HepG2 (cell line): ENCODE measurements at regions not wholly inside any gene's neighbourhood (a gene's known extent, or its start where the extent isn't known, plus 50 kb on each side); places are given as distances from the start of the nearest gene placed in this dataset.

Experiments used
- BORCS8-MEF2B ChIP-seq: sonication (generic); formaldehyde crosslinking; IDR thresholded peaks from 2 replicates; pipeline ENCODE4 v1.8.0; 2022; ENCODE audit warnings: mild to moderate bottlenecking, missing genetic modification reagents
- BRD4 ChIP-seq: sonication (generic); formaldehyde crosslinking; IDR thresholded peaks from 2 replicates; pipeline ENCODE4 v1.4.0; 2020; ENCODE audit warnings: missing genetic modification reagents
- GFI1 ChIP-seq: sonication (generic); formaldehyde crosslinking; IDR thresholded peaks from 2 replicates; pipeline ENCODE4 v1.5.0; 2020; ENCODE audit warnings: missing genetic modification reagents, mild to moderate bottlenecking, borderline replicate concordance
- HNRNPLL ChIP-seq: fragments of 200-400 bp; formaldehyde crosslinking; IDR thresholded peaks from 2 replicates; pipeline ENCODE4 v1.6.1; 2017; ENCODE audit warnings: mild to moderate bottlenecking, low read depth, low read length; ENCODE audit not compliant: poor library complexity, severe bottlenecking
- ISX ChIP-seq: sonication (generic); formaldehyde crosslinking; conservative IDR thresholded peaks from 2 replicates; pipeline ENCODE4 v1.5.0; 2020; ENCODE audit warnings: missing genetic modification reagents
- KMT2A ChIP-seq: sonication (generic); formaldehyde crosslinking; IDR thresholded peaks from 2 replicates; pipeline ENCODE4 v1.4.0; 2020; ENCODE audit warnings: missing genetic modification reagents
- NBN ChIP-seq: fragments of 450-650 bp; conservative IDR thresholded peaks from 2 replicates; pipeline ENCODE4 v1.6.1; 2017
- NCOA5 ChIP-seq: sonication (generic); formaldehyde crosslinking; IDR thresholded peaks from 2 replicates; pipeline ENCODE4 v1.4.0; 2020; ENCODE audit warnings: missing genetic modification reagents
- NONO ChIP-seq, 2 experiments: fragments of 450-650 bp in 1 of 2; sonication (generic) in 1 of 2; formaldehyde crosslinking in 1 of 2; IDR thresholded peaks in 1 of 2; conservative IDR thresholded peaks in 1 of 2; 2 replicates each; pipeline versions ENCODE4 v1.6.1 to v1.8.0; 2017 to 2022; ENCODE audit warnings: mild to moderate bottlenecking in 1 of 2, missing genetic modification reagents in 1 of 2, moderate library complexity in 1 of 2
- NR2C2 ChIP-seq: sonication (generic); formaldehyde crosslinking; IDR thresholded peaks from 2 replicates; pipeline ENCODE4 v1.4.0; 2020; ENCODE audit warnings: missing genetic modification reagents, mild to moderate bottlenecking, moderate library complexity, borderline replicate concordance
- POLR2AphosphoS5 ChIP-seq: IDR thresholded peaks from 2 replicates; pipeline ENCODE4 v1.6.1; 2012; ENCODE audit warnings: low read depth, low read length
- TARDBP ChIP-seq: sonication (generic); formaldehyde crosslinking; IDR thresholded peaks from 2 replicates; pipeline ENCODE4 v1.8.0; 2022; ENCODE audit warnings: mild to moderate bottlenecking, missing genetic modification reagents
- TOPORS ChIP-seq: sonication (generic); formaldehyde crosslinking; IDR thresholded peaks from 2 replicates; pipeline ENCODE4 v1.8.0; 2023; ENCODE audit warnings: mild to moderate bottlenecking, missing genetic modification reagents
- ZFP36 ChIP-seq: fragments of 150-350 bp; IDR thresholded peaks from 2 replicates; pipeline ENCODE4 v1.6.1; 2018; ENCODE audit warnings: borderline replicate concordance, low read length, low read depth; ENCODE audit not compliant: partially characterized antibody
- ZFP41 ChIP-seq: sonication (generic); formaldehyde crosslinking; IDR thresholded peaks from 2 replicates; pipeline ENCODE4 v1.4.0; 2020; ENCODE audit warnings: mild to moderate bottlenecking, missing genetic modification reagents, borderline replicate concordance
- ZNF766 ChIP-seq: sonication (generic); formaldehyde crosslinking; IDR thresholded peaks from 2 replicates; pipeline ENCODE4 v1.5.0; 2020; ENCODE audit warnings: missing genetic modification reagents, borderline replicate concordance
- ZNF891 ChIP-seq: sonication (generic); formaldehyde crosslinking; IDR thresholded peaks from 2 replicates; pipeline ENCODE4 v1.5.0; 2020; ENCODE audit warnings: mild to moderate bottlenecking, missing genetic modification reagents
- ZSCAN9 ChIP-seq: IDR thresholded peaks from 2 replicates; pipeline ENCODE4 v1.6.1; 2016; ENCODE audit warnings: borderline replicate concordance
- TF ChIP-seq, protein P1 (sequence below): sonication (generic); formaldehyde crosslinking; IDR thresholded peaks from 2 replicates; pipeline ENCODE4 v1.4.0; 2020; ENCODE audit warnings: mild to moderate bottlenecking, missing genetic modification reagents, borderline replicate concordance
- TF ChIP-seq, protein P2 (sequence below): sonication (generic); formaldehyde crosslinking; IDR thresholded peaks from 2 replicates; pipeline ENCODE4 v1.5.0; 2020; ENCODE audit warnings: missing genetic modification reagents
- TF ChIP-seq, protein P3 (sequence below): IDR thresholded peaks from 2 replicates; pipeline ENCODE4 v1.6.1; 2016
- TF ChIP-seq, protein P4 (sequence below): sonication (generic); formaldehyde crosslinking; conservative IDR thresholded peaks from 2 replicates; pipeline ENCODE4 v1.8.0; 2022; ENCODE audit warnings: mild to moderate bottlenecking, moderate library complexity, missing genetic modification reagents

DNA sequence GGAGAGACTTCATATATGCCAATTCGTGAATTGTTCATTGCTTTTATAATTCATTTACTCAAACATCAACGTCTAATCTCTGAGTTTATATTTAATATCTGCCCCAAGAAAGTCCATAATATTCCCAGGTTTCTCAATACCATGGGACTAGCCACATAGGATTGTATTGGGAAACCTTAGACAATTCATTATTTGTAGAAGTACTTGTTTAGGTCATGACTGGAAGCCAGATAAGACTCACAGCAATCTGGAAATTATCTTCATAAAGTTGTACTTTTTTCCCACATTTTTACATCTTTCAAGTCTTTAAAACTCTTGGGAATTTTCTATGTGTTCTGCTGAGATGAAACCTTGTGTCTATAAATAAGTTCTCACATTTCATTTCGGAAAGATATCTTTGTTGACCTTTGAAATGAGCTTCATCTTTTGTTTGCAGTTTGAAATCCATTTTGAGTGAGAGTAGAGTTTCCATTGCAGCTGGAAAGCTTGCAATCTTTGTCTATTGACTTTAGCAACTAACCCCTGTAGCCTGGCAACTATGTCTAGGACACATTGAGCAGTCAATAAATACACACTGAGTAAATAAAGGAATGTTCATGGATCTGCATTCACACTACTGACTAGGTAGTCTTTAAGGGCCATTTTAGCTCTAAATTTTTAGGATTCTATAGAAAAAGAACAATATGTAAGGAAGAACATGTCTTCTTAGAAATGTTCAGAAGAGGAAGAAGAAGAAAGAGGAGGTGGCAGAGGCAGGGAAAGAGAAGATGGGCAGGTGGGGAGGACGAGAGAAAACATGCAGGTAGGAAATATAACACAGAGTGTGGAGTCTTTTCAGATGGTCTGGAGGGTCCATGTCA lies 154.4 kb downstream of the LRIG3 start (continued):
- TF ChIP-seq, protein P1, sequence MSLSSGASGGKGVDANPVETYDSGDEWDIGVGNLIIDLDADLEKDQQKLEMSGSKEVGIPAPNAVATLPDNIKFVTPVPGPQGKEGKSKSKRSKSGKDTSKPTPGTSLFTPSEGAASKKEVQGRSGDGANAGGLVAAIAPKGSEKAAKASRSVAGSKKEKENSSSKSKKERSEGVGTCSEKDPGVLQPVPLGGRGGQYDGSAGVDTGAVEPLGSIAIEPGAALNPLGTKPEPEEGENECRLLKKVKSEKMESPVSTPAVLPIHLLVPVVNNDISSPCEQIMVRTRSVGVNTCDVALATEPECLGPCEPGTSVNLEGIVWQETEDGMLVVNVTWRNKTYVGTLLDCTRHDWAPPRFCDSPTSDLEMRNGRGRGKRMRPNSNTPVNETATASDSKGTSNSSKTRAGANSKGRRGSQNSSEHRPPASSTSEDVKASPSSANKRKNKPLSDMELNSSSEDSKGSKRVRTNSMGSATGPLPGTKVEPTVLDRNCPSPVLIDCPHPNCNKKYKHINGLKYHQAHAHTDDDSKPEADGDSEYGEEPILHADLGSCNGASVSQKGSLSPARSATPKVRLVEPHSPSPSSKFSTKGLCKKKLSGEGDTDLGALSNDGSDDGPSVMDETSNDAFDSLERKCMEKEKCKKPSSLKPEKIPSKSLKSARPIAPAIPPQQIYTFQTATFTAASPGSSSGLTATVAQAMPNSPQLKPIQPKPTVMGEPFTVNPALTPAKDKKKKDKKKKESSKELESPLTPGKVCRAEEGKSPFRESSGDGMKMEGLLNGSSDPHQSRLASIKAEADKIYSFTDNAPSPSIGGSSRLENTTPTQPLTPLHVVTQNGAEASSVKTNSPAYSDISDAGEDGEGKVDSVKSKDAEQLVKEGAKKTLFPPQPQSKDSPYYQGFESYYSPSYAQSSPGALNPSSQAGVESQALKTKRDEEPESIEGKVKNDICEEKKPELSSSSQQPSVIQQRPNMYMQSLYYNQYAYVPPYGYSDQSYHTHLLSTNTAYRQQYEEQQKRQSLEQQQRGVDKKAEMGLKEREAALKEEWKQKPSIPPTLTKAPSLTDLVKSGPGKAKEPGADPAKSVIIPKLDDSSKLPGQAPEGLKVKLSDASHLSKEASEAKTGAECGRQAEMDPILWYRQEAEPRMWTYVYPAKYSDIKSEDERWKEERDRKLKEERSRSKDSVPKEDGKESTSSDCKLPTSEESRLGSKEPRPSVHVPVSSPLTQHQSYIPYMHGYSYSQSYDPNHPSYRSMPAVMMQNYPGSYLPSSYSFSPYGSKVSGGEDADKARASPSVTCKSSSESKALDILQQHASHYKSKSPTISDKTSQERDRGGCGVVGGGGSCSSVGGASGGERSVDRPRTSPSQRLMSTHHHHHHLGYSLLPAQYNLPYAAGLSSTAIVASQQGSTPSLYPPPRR (CRISPR knock-in tag), result peak; percentile 90
- TF ChIP-seq, protein P2, sequence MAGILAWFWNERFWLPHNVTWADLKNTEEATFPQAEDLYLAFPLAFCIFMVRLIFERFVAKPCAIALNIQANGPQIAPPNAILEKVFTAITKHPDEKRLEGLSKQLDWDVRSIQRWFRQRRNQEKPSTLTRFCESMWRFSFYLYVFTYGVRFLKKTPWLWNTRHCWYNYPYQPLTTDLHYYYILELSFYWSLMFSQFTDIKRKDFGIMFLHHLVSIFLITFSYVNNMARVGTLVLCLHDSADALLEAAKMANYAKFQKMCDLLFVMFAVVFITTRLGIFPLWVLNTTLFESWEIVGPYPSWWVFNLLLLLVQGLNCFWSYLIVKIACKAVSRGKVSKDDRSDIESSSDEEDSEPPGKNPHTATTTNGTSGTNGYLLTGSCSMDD (CRISPR knock-in tag), result no peak
- TF ChIP-seq NBN (no peak), ZNF891 (CRISPR knock-in tag) (no peak), NCOA5 (CRISPR knock-in tag) (no peak), GFI1 (peak; percentile 32; the same call in 1 of the 2 replicates), BRD4 (CRISPR knock-in tag) (no peak), ZFP41 (CRISPR knock-in tag) (no peak), ISX (CRISPR knock-in tag) (no peak), TOPORS (CRISPR knock-in tag) (no peak), ZNF766 (CRISPR knock-in tag) (no peak), ZFP36 (no peak), BORCS8-MEF2B (CRISPR knock-in tag) (no peak), HNRNPLL (no peak), NR2C2 (CRISPR knock-in tag) (peak; percentile 42; the same call in 1 of the 2 replicates), POLR2AphosphoS5 (no peak), KMT2A (CRISPR knock-in tag) (no peak), TARDBP (CRISPR knock-in tag) (peak; percentile 83; the same call in 1 of the 2 replicates), ZSCAN9 (CRISPR knock-in tag) (peak; percentile 84), NONO (IDR thresholded peaks at IDR 0.05) (no peak), NONO (CRISPR knock-in tag; conservative IDR thresholded peaks at IDR 0.05) (no peak; the same call in 1 of the 2 replicates)
- TF ChIP-seq, protein P3, sequence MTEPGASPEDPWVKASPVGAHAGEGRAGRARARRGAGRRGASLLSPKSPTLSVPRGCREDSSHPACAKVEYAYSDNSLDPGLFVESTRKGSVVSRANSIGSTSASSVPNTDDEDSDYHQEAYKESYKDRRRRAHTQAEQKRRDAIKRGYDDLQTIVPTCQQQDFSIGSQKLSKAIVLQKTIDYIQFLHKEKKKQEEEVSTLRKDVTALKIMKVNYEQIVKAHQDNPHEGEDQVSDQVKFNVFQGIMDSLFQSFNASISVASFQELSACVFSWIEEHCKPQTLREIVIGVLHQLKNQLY (CRISPR knock-in tag), result no peak
- TF ChIP-seq, protein P4, sequence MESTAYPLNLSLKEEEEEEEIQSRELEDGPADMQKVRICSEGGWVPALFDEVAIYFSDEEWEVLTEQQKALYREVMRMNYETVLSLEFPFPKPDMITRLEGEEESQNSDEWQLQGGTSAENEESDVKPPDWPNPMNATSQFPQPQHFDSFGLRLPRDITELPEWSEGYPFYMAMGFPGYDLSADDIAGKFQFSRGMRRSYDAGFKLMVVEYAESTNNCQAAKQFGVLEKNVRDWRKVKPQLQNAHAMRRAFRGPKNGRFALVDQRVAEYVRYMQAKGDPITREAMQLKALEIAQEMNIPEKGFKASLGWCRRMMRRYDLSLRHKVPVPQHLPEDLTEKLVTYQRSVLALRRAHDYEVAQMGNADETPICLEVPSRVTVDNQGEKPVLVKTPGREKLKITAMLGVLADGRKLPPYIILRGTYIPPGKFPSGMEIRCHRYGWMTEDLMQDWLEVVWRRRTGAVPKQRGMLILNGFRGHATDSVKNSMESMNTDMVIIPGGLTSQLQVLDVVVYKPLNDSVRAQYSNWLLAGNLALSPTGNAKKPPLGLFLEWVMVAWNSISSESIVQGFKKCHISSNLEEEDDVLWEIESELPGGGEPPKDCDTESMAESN (CRISPR knock-in tag), result 0 out of 2 replicates have a peak, but pooled peaks have one; percentile 55
